Stimulated activated CD8-positive, alpha-beta memory T cell treated with anti-CD3 and anti-CD28 coated beads, Interleukin-15, amount 100 ng/mL, for 4 hours (primary cell): ENCODE measurements at regions not wholly inside any gene's neighbourhood (a gene's known extent, or its start where the extent isn't known, plus 50 kb on each side); places are given as distances from the start of the nearest gene placed in this dataset.

ENCODE experiments used
- DNase-seq, 2 donors: peaks; one replicate each; pipeline ENCODE4 v3.0.0-alpha.2; 2020; ENCODE audit warnings: low read depth in 2 of 2

- DNase-seq, result no peak
Observed at GRCh38 chr20:50273601-50274491, 83.2 kb downstream of the CEBPB start.

- peak in 1 of 2 donors; percentile 10 for DNase-seq
Observed at GRCh38 chr20:50274570-50275430, 84.2 kb downstream of the CEBPB start.

GRCh38 chr20:50276119-50277063 is 85.8 kb downstream of the CEBPB start:
- no peak for DNase-seq

GRCh38 chr20:50277064-50277415 is 86.4 kb downstream of the CEBPB start:
- DNase-seq, result no peak

GRCh38 chr20:50277460-50278376 is 87.1 kb downstream of the CEBPB start:
- DNase-seq, result no peak

GRCh38 chr20:50278377-50278683 is 87.7 kb downstream of the CEBPB start:
- no peak for DNase-seq

GRCh38 chr20:50278684-50279531 is 88.3 kb downstream of the CEBPB start:
- DNase-seq, result no peak

- no peak for DNase-seq
Observed at GRCh38 chr20:50279988-50280850, 89.6 kb downstream of the CEBPB start.

- DNase-seq, result no peak
Observed at GRCh38 chr20:50280851-50281655, 90.4 kb downstream of the CEBPB start.

- DNase-seq, result no peak
Observed at GRCh38 chr20:50281831-50282591, 91.4 kb downstream of the CEBPB start.

- no peak for DNase-seq
Observed at GRCh38 chr20:50282592-50283241, 92.1 kb downstream of the CEBPB start.

GRCh38 chr20:50283370-50283769 is 92.7 kb downstream of the CEBPB start:
- no peak for DNase-seq

GRCh38 chr20:50283922-50284810 is 93.5 kb downstream of the CEBPB start:
- DNase-seq, result no peak

GRCh38 chr20:50284811-50285375 is 94.3 kb downstream of the CEBPB start:
- DNase-seq, result no peak
